ENCODE measurements at regions not wholly inside any gene's neighbourhood (a gene's known extent, or its start where the extent isn't known, plus 50 kb on each side); places are given as distances from the start of the nearest gene placed in this dataset.
A peak's percentile ranks its signal among the peaks of the same experiment; 100 is the strongest.

- peak overlapping the region; percentile 77 for H3K27ac ChIP-seq (ENCODE audit: low read depth, low read length)
- H3K9me3 ChIP-seq (ENCODE audit: control insufficient read depth, low read length), result no peaks in the 10 kb centered on the region
- no peaks in the 10 kb centered on the region for H3K4me1 ChIP-seq (ENCODE audit: control insufficient read depth, insufficient read depth, low read length)
- TF ChIP-seq, protein P1, sequence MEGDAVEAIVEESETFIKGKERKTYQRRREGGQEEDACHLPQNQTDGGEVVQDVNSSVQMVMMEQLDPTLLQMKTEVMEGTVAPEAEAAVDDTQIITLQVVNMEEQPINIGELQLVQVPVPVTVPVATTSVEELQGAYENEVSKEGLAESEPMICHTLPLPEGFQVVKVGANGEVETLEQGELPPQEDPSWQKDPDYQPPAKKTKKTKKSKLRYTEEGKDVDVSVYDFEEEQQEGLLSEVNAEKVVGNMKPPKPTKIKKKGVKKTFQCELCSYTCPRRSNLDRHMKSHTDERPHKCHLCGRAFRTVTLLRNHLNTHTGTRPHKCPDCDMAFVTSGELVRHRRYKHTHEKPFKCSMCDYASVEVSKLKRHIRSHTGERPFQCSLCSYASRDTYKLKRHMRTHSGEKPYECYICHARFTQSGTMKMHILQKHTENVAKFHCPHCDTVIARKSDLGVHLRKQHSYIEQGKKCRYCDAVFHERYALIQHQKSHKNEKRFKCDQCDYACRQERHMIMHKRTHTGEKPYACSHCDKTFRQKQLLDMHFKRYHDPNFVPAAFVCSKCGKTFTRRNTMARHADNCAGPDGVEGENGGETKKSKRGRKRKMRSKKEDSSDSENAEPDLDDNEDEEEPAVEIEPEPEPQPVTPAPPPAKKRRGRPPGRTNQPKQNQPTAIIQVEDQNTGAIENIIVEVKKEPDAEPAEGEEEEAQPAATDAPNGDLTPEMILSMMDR (conservative IDR thresholded peaks at IDR 0.05), result no peak
- no peaks in the 10 kb centered on the region for H3K27me3 Mint-ChIP-seq (ENCODE audit: insufficient read depth)
- DNase-seq, result no peak
- H3K9me3 Mint-ChIP-seq, result no peaks in the 10 kb centered on the region
- H3K36me3 ChIP-seq (ENCODE audit: control insufficient read depth, insufficient read depth, low read length), result no peaks in the 10 kb centered on the region
- H3K4me3 ChIP-seq (ENCODE audit: low read length), result no peak overlapping the region
- no peak overlapping the region for H3K27ac Mint-ChIP-seq
- no peaks in the 10 kb centered on the region for H3K36me3 Mint-ChIP-seq (ENCODE audit: low read depth)
- 91 to 100% methylated on average over 1 of the region's 2 CpGs for WGBS, 2 experiments (ENCODE audit: insufficient coverage in 1 of 2, insufficient read length in 1 of 2)
- H3K9ac ChIP-seq (ENCODE audit: extremely low read depth, low read length, poor library complexity, severe bottlenecking), result no peak overlapping the region
- H3K27me3 ChIP-seq (ENCODE audit: control insufficient read depth, insufficient read depth, low read length, poor library complexity, severe bottlenecking), result no peaks in the 10 kb centered on the region
- H3K4me3 Mint-ChIP-seq, result no peak overlapping the region
- H3K4me1 Mint-ChIP-seq, result no peaks in the 10 kb centered on the region
Observed at GRCh38 chr3:147729641-147730040, 320.5 kb downstream of the ZIC1 start.

GRCh38 chr3:147730284-147730683 is 321.1 kb downstream of the ZIC1 start:
- Mint-ChIP-seq H3K27me3 (ENCODE audit: insufficient read depth) (no peaks in the 10 kb centered on the region), H3K9me3 (no peaks in the 10 kb centered on the region), H3K36me3 (ENCODE audit: low read depth) (no peaks in the 10 kb centered on the region), H3K4me3 (no peak overlapping the region), H3K4me1 (no peaks in the 10 kb centered on the region), H3K27ac (no peak overlapping the region)
- 56 to 60% methylated on average over 2 to 4 of the region's 4 CpGs for WGBS, 2 experiments (ENCODE audit: insufficient coverage in 1 of 2, insufficient read length in 1 of 2)
- Histone ChIP-seq H3K36me3 (ENCODE audit: control insufficient read depth, insufficient read depth, low read length) (no peaks in the 10 kb centered on the region), H3K27ac (ENCODE audit: low read depth, low read length) (peak overlapping the region; percentile 77), H3K4me3 (ENCODE audit: low read length) (no peak overlapping the region), H3K27me3 (ENCODE audit: control insufficient read depth, insufficient read depth, low read length, poor library complexity, severe bottlenecking) (no peaks in the 10 kb centered on the region), H3K9ac (ENCODE audit: extremely low read depth, low read length, poor library complexity, severe bottlenecking) (no peak overlapping the region), H3K9me3 (ENCODE audit: control insufficient read depth, low read length) (no peaks in the 10 kb centered on the region), H3K4me1 (ENCODE audit: control insufficient read depth, insufficient read depth, low read length) (no peaks in the 10 kb centered on the region)
- TF ChIP-seq, protein P1 (conservative IDR thresholded peaks at IDR 0.05), result no peak
- peak; percentile 47 for DNase-seq

DNA sequence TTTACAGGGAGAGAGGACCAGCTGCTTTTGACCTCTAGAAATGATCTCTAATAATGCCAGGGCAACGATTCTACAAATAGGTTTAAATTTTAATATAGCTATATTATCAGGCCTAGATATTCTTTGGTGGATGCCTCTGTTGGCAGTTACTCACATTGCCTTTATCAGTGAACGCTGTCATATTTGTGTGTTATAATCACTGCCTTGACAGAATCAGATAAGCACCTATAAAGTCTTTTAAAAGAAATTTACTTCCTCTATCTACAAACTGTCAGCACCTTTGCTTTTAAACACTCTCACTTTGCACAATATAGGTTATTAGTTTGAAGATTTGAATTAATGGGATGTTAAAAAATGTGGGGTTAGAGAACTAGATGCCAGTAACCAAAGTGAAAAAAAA is 324.1 kb downstream of the ZIC1 start:
- WGBS, 2 experiments (ENCODE audit: insufficient coverage in 1 of 2, insufficient read length in 1 of 2), result 100% methylated on average over 2 of the region's 2 CpGs; no CpG with 5 or more reads in 1 of the 2 experiments
- no peaks in the 10 kb centered on the region for H3K27me3 Mint-ChIP-seq (ENCODE audit: insufficient read depth)
- Histone ChIP-seq H3K9me3 (ENCODE audit: control insufficient read depth, low read length) (no peaks in the 10 kb centered on the region), H3K9ac (ENCODE audit: extremely low read depth, low read length, poor library complexity, severe bottlenecking) (no peak overlapping the region), H3K27me3 (ENCODE audit: control insufficient read depth, insufficient read depth, low read length, poor library complexity, severe bottlenecking) (no peaks in the 10 kb centered on the region), H3K36me3 (ENCODE audit: control insufficient read depth, insufficient read depth, low read length) (no peaks in the 10 kb centered on the region), H3K4me3 (ENCODE audit: low read length) (no peak overlapping the region), H3K4me1 (ENCODE audit: control insufficient read depth, insufficient read depth, low read length) (no peaks in the 10 kb centered on the region), H3K27ac (ENCODE audit: low read depth, low read length) (no peak overlapping the region)
- no peaks in the 10 kb centered on the region for H3K9me3 Mint-ChIP-seq
- H3K27ac Mint-ChIP-seq, result no peak overlapping the region
- no peak overlapping the region for H3K4me3 Mint-ChIP-seq
- TF ChIP-seq, protein P1 (conservative IDR thresholded peaks at IDR 0.05), result no peak
- H3K4me1 Mint-ChIP-seq, result peaks cover 2% of the 10 kb centered on the region
- DNase-seq, result no peak
- H3K36me3 Mint-ChIP-seq (ENCODE audit: low read depth), result no peaks in the 10 kb centered on the region
